Right ventricle myocardium superior (tissue), 1 donor: ENCODE measurements at regions not wholly inside any gene's neighbourhood (a gene's known extent, or its start where the extent isn't known, plus 50 kb on each side); places are given as distances from the start of the nearest gene placed in this dataset.

Source experiments
- ATAC-seq: fragments of 200-7000 bp; cut with Tn5 transposase; one replicate; pipeline ENCODE4 v1.9.1; 2020; ENCODE audit warnings: mild to moderate bottlenecking; ENCODE audit not compliant: poor library complexity
- DNase-seq: peaks from one replicate; pipeline ENCODE4 v3.0.0-alpha.2; 2020
- intact Hi-C: fragments of 100-400 bp; cut with DNase I; formaldehyde crosslinking; loops from one replicate; pipeline ENCODE4 v1.11.2; 2022
- donor health status: DM: no; HTN: yes; CAD: no; lungs with severe emphysema.

GRCh38 chr1:70840260-70840953, 207.2 kb downstream of the PTGER3 start:
- intact Hi-C loops = no loop called here
- no peak for DNase-seq
- ATAC-seq = no peak

- ATAC-seq (no peak), DNase-seq (no peak)
- intact Hi-C loops = no loop called here
These were observed 205.1 kb downstream of the PTGER3 start for GRCh38 chr1:70842562-70842961.

- intact Hi-C loops = no loop called here
- DNase-seq (no peak), ATAC-seq (no peak)
These were observed 204.2 kb downstream of the PTGER3 start for GRCh38 chr1:70843452-70843851.

GRCh38 chr1:70847013-70847412, 200.6 kb downstream of the PTGER3 start:
- intact Hi-C loops = no loop called here
- ATAC-seq (peak; percentile 34), DNase-seq (no peak)

GRCh38 chr1:70855203-70855602, 192.4 kb downstream of the PTGER3 start:
- ATAC-seq = no peak
- DNase-seq = no peak
- intact Hi-C loops = no loop called here

GRCh38 chr1:70856201-70856600, 191.4 kb downstream of the PTGER3 start:
- intact Hi-C loops = no loop called here
- DNase-seq (no peak), ATAC-seq (no peak)

- intact Hi-C loops = no loop called here
- ATAC-seq (no peak), DNase-seq (no peak)
These were observed 184.4 kb downstream of the PTGER3 start for GRCh38 chr1:70863239-70863638.

GRCh38 chr1:70864302-70864701, 183.3 kb downstream of the PTGER3 start:
- intact Hi-C loops = no loop called here
- ATAC-seq = no peak
- no peak for DNase-seq

- no peak for DNase-seq
- intact Hi-C loops = no loop called here
- no peak for ATAC-seq
These were observed 180.9 kb downstream of the PTGER3 start for GRCh38 chr1:70866542-70867264.

GRCh38 chr1:70871790-70872189, 175.8 kb downstream of the PTGER3 start:
- intact Hi-C loops = no loop called here
- ATAC-seq (peak; percentile 81), DNase-seq (no peak)

- ATAC-seq = peak; percentile 72
- intact Hi-C loops = no loop called here
These were observed 173.6 kb downstream of the PTGER3 start for GRCh38 chr1:70874063-70874462.

GRCh38 chr1:70874818-70875217, 172.8 kb downstream of the PTGER3 start:
- intact Hi-C loops = no loop called here
- DNase-seq (no peak), ATAC-seq (no peak)

More at GRCh38 chr1:70874063-70874462, 173.6 kb downstream of the PTGER3 start:
- no peak for DNase-seq

GRCh38 chr1:70877343-70877742, 170.3 kb downstream of the PTGER3 start:
- DNase-seq (no peak), ATAC-seq (no peak)
- intact Hi-C loops = no loop called here

GRCh38 chr1:70887936-70888335, 159.7 kb downstream of the PTGER3 start:
- DNase-seq (no peak), ATAC-seq (no peak)
- intact Hi-C loops = no loop called here

- ATAC-seq (no peak), DNase-seq (no peak)
- intact Hi-C loops = no loop called here
These were observed 158.9 kb downstream of the PTGER3 start for GRCh38 chr1:70888722-70889121.

GRCh38 chr1:70890408-70890807, 157.2 kb downstream of the PTGER3 start:
- intact Hi-C loops = loop anchor here (10.0 kb wide), 1 partner anchor 206 kb away; no protein-coding TSS in a partner anchor
- DNase-seq (no peak), ATAC-seq (no peak)

GRCh38 chr1:70891051-70891843, 156.4 kb downstream of the PTGER3 start:
- intact Hi-C loops = loop anchor here (10.0 kb wide), 1 partner anchor 206 kb away; no protein-coding TSS in a partner anchor
- ATAC-seq = peak; percentile 31

GRCh38 chr1:70892140-70892539, 155.5 kb downstream of the PTGER3 start:
- ATAC-seq = no peak
- intact Hi-C loops = loop anchor here (10.0 kb wide), 1 partner anchor 207 kb away; no protein-coding TSS in a partner anchor
- no peak for DNase-seq

More at GRCh38 chr1:70891051-70891843, 156.4 kb downstream of the PTGER3 start:
- no peak for DNase-seq

GRCh38 chr1:70892930-70893329, 154.7 kb downstream of the PTGER3 start:
- no peak for ATAC-seq
- intact Hi-C loops = loop anchor here (10.0 kb wide), 1 partner anchor 208 kb away; no protein-coding TSS in a partner anchor
- DNase-seq = no peak
